ENCODE measurements at regions not wholly inside any gene's neighbourhood (a gene's known extent, or its start where the extent isn't known, plus 50 kb on each side); places are given as distances from the start of the nearest gene placed in this dataset.

- TF ChIP-seq POLR2A (IDR thresholded peaks at IDR 0.05) (no peak), CTCF (IDR thresholded peaks at IDR 0.05) (no peak)
- DNase-seq, result no peak
- intact Hi-C loops (cut with DNase I; ENCODE audit: low total_unique reads), result no loop called here
- H3K4me3 ChIP-seq, result no peak overlapping the region
- H3K9me3 ChIP-seq, result peaks cover 0 to 4% of the 10 kb centered on the region in 2 donors
- H3K4me1 ChIP-seq, result no peaks in the 10 kb centered on the region
- no peak overlapping the region for H3K27ac ChIP-seq
- no peaks in the 10 kb centered on the region for H3K27me3 ChIP-seq
- no peaks in the 10 kb centered on the region for H3K36me3 ChIP-seq
Measured at GRCh38 chr2:59680863-59681262, 872.6 kb downstream of the BCL11A start.

GRCh38 chr2:59677158-59677557 lies 876.3 kb downstream of the BCL11A start:
- H3K36me3 ChIP-seq, result no peaks in the 10 kb centered on the region
- H3K9me3 ChIP-seq, result peaks cover 0 to 4% of the 10 kb centered on the region in 2 donors
- H3K27me3 ChIP-seq, result no peaks in the 10 kb centered on the region
- DNase-seq, result no peak
- no peak overlapping the region for H3K4me3 ChIP-seq
- no peaks in the 10 kb centered on the region for H3K4me1 ChIP-seq
- TF ChIP-seq POLR2A (IDR thresholded peaks at IDR 0.05) (no peak), CTCF (IDR thresholded peaks at IDR 0.05) (no peak)
- intact Hi-C loops (cut with DNase I; ENCODE audit: low total_unique reads), result no loop called here
- no peak overlapping the region for H3K27ac ChIP-seq

- DNase-seq, result no peak
- no peaks in the 10 kb centered on the region for H3K9me3 ChIP-seq
- no peaks in the 10 kb centered on the region for H3K4me1 ChIP-seq
- H3K36me3 ChIP-seq, result no peaks in the 10 kb centered on the region
- no peak overlapping the region for H3K27ac ChIP-seq
- intact Hi-C loops (cut with DNase I; ENCODE audit: low total_unique reads), result no loop called here
- no peaks in the 10 kb centered on the region for H3K27me3 ChIP-seq
- H3K4me3 ChIP-seq, result no peak overlapping the region
- TF ChIP-seq CTCF (IDR thresholded peaks at IDR 0.05) (no peak), POLR2A (IDR thresholded peaks at IDR 0.05) (no peak)
Measured at GRCh38 chr2:59674100-59674499, 879.4 kb downstream of the BCL11A start.

DNA sequence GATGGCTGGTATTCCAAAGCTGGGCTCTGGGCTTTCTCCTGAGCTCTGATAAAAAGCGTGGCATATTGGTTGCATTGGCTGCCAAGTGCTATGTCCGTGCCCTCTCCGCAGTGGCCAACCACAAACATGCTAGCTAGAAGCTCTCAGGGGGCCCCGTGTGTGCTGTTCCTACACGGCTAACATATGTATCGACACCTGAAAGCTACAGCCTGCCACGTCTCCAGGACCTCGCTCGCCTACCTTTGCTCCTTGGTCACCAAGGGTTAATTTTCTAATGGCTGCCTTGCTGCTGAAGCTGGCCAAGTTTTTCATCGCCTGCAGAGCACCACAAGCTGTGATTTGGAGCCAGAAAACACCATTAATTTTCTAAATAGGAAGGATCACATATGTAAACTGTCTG lies 888.4 kb downstream of the BCL11A start:
- Histone ChIP-seq H3K4me3 (no peak overlapping the region), H3K36me3 (no peaks in the 10 kb centered on the region), H3K27me3 (no peaks in the 10 kb centered on the region), H3K4me1 (no peaks in the 10 kb centered on the region), H3K9me3 (no peaks in the 10 kb centered on the region), H3K27ac (no peak overlapping the region)
- intact Hi-C loops (cut with DNase I; ENCODE audit: low total_unique reads), result no loop called here
- no peak for TF ChIP-seq CTCF (IDR thresholded peaks at IDR 0.05)
- no peak for TF ChIP-seq POLR2A (IDR thresholded peaks at IDR 0.05)
- DNase-seq, result no peak

GRCh38 chr2:59662127-59662861 lies 891.2 kb downstream of the BCL11A start:
- Histone ChIP-seq H3K36me3 (no peaks in the 10 kb centered on the region), H3K4me3 (no peak overlapping the region), H3K27ac (no peak overlapping the region), H3K4me1 (no peaks in the 10 kb centered on the region), H3K27me3 (no peaks in the 10 kb centered on the region), H3K9me3 (no peaks in the 10 kb centered on the region)
- intact Hi-C loops (cut with DNase I; ENCODE audit: low total_unique reads), result no loop called here
- DNase-seq, result no peak
- no peak for TF ChIP-seq POLR2A (IDR thresholded peaks at IDR 0.05)
- no peak for TF ChIP-seq CTCF (IDR thresholded peaks at IDR 0.05)
